ENCODE measurements at regions not wholly inside any gene's neighbourhood (a gene's known extent, or its start where the extent isn't known, plus 50 kb on each side); places are given as distances from the start of the nearest gene placed in this dataset.

- TF ChIP-seq CTCF (IDR thresholded peaks at IDR 0.05) (no peak), ZFX (IDR thresholded peaks at IDR 0.05; ENCODE audit: borderline replicate concordance) (no peak)
Observed at GRCh38 chr22:47465809-47466208, 703.4 kb downstream of the TBC1D22A start.
